Nephron (organoid): ENCODE measurements at regions not wholly inside any gene's neighbourhood (a gene's known extent, or its start where the extent isn't known, plus 50 kb on each side); places are given as distances from the start of the nearest gene placed in this dataset.

ENCODE experiments used
- H3K27ac Mint-ChIP-seq, 3 experiments: 2 replicates each; pipeline ENCODE4 v1.8.0; 2020; ENCODE audit warnings: mixed read lengths in 3 of 3, mild to moderate bottlenecking in 2 of 3, moderate library complexity in 1 of 3
- H3K27me3 Mint-ChIP-seq: 2 replicates; pipeline ENCODE4 v1.8.0; 2021; ENCODE audit warnings: low read depth, mild to moderate bottlenecking, moderate library complexity, mixed read lengths
- H3K36me3 Mint-ChIP-seq: 2 replicates; pipeline ENCODE4 v1.8.0; 2020; ENCODE audit warnings: low read depth, mixed read lengths
- H3K4me1 Mint-ChIP-seq: 2 replicates; pipeline ENCODE4 v1.8.0; 2020; ENCODE audit warnings: mixed read lengths
- H3K4me3 Mint-ChIP-seq, 3 experiments: 2 replicates each; pipeline ENCODE4 v1.8.0; 2020; ENCODE audit warnings: mild to moderate bottlenecking in 3 of 3, mixed read lengths in 3 of 3, moderate library complexity in 2 of 3
- H3K9me3 Mint-ChIP-seq: 2 replicates; pipeline ENCODE4 v1.8.0; 2020; ENCODE audit warnings: mixed read lengths
- TF ChIP-seq, protein P1 (sequence below), 3 experiments: fragments of 200-600 bp; sonication (generic); IDR thresholded peaks; one replicate each; pipeline ENCODE4 v1.5.0; 2021; ENCODE audit warnings: antibody characterized with exemption in 3 of 3; ENCODE audit not compliant: unreplicated experiment in 3 of 3

DNA sequence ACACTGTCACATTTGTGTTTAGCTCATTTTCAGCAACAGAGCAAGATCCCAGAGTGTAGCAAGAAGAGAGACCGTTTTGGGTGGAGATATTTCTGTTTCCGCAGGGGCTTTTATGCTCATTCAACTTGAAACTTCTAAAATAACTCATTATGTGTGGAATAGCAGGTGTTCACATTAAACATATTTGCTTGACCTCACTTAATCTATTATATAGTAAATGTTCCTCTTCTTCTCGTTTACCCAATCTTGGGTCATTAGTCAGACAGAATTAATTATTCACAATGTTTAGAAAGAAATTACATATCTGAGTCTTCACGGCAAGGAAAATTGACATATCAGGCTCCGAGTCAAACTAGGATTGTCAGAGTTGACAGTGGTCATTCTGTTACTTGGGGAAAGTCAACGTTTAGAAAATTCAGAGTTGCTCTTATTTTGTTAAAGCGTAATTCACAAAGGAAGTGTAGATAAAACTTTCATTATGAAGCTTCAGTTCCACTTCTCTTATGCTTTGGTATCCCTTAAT is 222.9 kb downstream of the TPRG1 start:
- TF ChIP-seq, protein P1, sequence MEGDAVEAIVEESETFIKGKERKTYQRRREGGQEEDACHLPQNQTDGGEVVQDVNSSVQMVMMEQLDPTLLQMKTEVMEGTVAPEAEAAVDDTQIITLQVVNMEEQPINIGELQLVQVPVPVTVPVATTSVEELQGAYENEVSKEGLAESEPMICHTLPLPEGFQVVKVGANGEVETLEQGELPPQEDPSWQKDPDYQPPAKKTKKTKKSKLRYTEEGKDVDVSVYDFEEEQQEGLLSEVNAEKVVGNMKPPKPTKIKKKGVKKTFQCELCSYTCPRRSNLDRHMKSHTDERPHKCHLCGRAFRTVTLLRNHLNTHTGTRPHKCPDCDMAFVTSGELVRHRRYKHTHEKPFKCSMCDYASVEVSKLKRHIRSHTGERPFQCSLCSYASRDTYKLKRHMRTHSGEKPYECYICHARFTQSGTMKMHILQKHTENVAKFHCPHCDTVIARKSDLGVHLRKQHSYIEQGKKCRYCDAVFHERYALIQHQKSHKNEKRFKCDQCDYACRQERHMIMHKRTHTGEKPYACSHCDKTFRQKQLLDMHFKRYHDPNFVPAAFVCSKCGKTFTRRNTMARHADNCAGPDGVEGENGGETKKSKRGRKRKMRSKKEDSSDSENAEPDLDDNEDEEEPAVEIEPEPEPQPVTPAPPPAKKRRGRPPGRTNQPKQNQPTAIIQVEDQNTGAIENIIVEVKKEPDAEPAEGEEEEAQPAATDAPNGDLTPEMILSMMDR (IDR thresholded peaks at IDR 0.05; ENCODE audit: unreplicated experiment in 3 of 3), result no peak
- no peaks in the 10 kb centered on the region for H3K36me3 Mint-ChIP-seq
- H3K4me1 Mint-ChIP-seq, result peaks cover 13% of the 10 kb centered on the region
- H3K27ac Mint-ChIP-seq, result no peak overlapping the region
- no peak overlapping the region for H3K4me3 Mint-ChIP-seq
- H3K9me3 Mint-ChIP-seq, result no peaks in the 10 kb centered on the region
- H3K27me3 Mint-ChIP-seq, result no peaks in the 10 kb centered on the region

DNA sequence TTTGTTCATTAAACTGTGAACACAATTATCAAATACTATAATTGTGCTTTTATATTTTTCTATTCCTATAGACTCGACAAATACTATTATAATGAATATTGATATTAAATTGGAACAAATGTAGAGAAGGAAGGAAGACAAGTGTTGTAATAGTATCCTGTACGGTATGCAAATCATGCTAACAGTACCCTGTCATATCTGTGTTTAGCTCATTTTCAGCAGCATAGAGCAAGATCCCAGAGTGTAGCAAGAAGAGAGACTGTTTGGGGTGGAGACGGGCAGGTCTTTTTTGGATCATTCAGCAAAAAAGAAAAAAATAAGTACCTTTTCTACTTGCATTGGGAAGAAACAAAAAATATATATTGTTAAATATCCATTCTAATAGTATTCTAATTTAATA is 224.1 kb downstream of the TPRG1 start:
- no peaks in the 10 kb centered on the region for H3K9me3 Mint-ChIP-seq

DNA sequence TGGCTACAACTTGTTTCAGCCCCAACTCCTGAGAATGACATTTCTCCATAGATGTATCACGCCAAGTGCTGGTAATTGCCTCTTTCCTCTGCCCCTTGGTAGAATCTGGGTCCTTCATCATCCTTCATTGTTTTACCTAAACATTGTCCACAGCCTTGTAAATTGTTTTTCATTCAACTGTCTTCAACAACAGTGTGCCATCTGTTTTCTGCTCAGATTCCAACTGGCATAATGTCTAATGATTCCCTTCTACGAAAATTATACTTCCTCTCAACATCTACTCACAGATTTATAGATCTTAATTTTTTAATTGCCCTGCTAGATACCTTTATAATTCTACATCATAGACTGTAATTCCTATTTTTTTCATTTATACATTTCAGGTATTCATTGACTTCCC is 226.9 kb downstream of the TPRG1 start:
- no peaks in the 10 kb centered on the region for H3K9me3 Mint-ChIP-seq
- TF ChIP-seq, protein P1 (IDR thresholded peaks at IDR 0.05; ENCODE audit: unreplicated experiment in 3 of 3), result no peak
- no peaks in the 10 kb centered on the region for H3K27me3 Mint-ChIP-seq
- peaks cover 8% of the 10 kb centered on the region for H3K4me1 Mint-ChIP-seq
- no peak overlapping the region for H3K27ac Mint-ChIP-seq
- H3K4me3 Mint-ChIP-seq, result no peak overlapping the region
- no peaks in the 10 kb centered on the region for H3K36me3 Mint-ChIP-seq

More for the DNA sequence above, 224.1 kb downstream of the TPRG1 start:
- no peak overlapping the region for H3K4me3 Mint-ChIP-seq
- no peaks in the 10 kb centered on the region for H3K27me3 Mint-ChIP-seq
- TF ChIP-seq, protein P1 (IDR thresholded peaks at IDR 0.05; ENCODE audit: unreplicated experiment in 3 of 3), result no peak
- no peaks in the 10 kb centered on the region for H3K36me3 Mint-ChIP-seq
- peaks cover 13% of the 10 kb centered on the region for H3K4me1 Mint-ChIP-seq
- H3K27ac Mint-ChIP-seq, result no peak overlapping the region

DNA sequence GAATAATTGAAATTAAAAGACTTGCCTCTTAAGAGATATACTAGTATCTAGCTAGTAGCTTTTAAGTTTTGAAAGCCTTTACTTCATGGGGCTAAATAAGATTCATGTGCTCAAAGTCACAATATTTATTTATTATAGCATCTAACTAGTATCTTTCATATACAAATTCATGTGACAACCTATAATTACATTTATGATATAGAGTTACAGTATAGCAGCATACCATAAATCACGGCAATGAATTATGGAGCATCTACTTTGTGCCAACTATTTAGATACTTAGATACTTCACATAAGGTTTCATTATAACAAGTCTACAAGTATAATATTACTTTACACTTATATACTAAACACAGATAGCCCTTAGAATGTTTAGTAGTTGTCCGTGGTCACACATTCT is 229.4 kb downstream of the TPRG1 start:
- H3K36me3 Mint-ChIP-seq, result no peaks in the 10 kb centered on the region
- no peak overlapping the region for H3K27ac Mint-ChIP-seq
- H3K4me1 Mint-ChIP-seq, result peaks cover 9% of the 10 kb centered on the region
- H3K4me3 Mint-ChIP-seq, result no peak overlapping the region
- H3K9me3 Mint-ChIP-seq, result no peaks in the 10 kb centered on the region
- TF ChIP-seq, protein P1 (IDR thresholded peaks at IDR 0.05; ENCODE audit: unreplicated experiment in 3 of 3), result no peak
- H3K27me3 Mint-ChIP-seq, result no peaks in the 10 kb centered on the region

DNA sequence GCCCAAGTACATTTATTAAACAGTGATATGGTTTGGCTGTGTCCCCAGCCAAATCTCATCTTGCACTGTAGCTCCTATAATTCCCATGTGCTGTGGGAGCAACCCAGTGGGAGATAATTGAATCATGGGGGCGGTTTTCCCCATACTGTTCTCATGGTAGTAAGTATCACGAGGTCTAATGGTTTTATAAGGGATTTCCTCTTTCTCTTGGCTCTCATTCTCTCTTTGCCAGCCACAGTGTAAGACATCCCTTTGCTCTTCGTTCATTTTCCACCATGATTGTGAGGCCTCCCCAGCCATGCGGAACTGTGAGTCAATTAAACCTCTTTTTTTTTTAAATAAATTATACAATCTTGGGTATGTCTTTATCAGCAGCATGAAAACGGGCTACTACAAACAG is 228.0 kb upstream of the TP63 start:
- Mint-ChIP-seq H3K27me3 (no peaks in the 10 kb centered on the region), H3K27ac (no peak overlapping the region), H3K4me1 (peaks cover 9% of the 10 kb centered on the region), H3K9me3 (no peaks in the 10 kb centered on the region), H3K4me3 (no peak overlapping the region), H3K36me3 (no peaks in the 10 kb centered on the region)
- TF ChIP-seq, protein P1 (IDR thresholded peaks at IDR 0.05; ENCODE audit: unreplicated experiment in 3 of 3), result no peak

DNA sequence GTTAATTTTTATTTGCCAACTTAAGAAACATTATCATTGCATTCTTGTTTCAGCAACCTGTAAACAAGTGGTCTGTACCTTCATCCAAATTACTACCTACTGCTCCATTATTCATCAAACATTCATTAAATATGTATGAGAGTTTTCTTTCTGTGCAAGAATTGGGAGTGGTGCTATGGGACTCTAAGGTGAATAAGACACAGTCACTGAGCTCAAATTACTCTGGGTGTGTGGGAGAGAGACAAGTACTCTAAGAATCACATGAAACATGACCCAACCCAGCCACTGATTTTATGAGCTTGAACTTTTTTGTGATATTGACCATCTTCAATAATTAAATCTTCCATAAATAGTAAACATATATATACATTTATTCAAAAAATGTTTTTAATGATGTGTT is 227.2 kb upstream of the TP63 start:
- Mint-ChIP-seq H3K4me3 (no peak overlapping the region), H3K4me1 (peaks cover 9% of the 10 kb centered on the region), H3K27ac (no peak overlapping the region), H3K36me3 (no peaks in the 10 kb centered on the region), H3K9me3 (no peaks in the 10 kb centered on the region), H3K27me3 (no peaks in the 10 kb centered on the region)
- TF ChIP-seq, protein P1 (IDR thresholded peaks at IDR 0.05; ENCODE audit: unreplicated experiment in 3 of 3), result no peak
